ENCODE measurements at regions not wholly inside any gene's neighbourhood (a gene's known extent, or its start where the extent isn't known, plus 50 kb on each side); places are given as distances from the start of the nearest gene placed in this dataset.
A peak's percentile ranks its signal among the peaks of the same experiment; 100 is the strongest.
"Not testable (repeated sequence)": the region's sequence is repeated elsewhere in the genome, so short reads cannot be mapped to it uniquely, and the experiment has no call there.

GRCh38 chr5:118371973-118372831 is 616.1 kb downstream of the DTWD2 start:
- no peak for DNase-seq (ENCODE audit: low spot score)

- no peak for DNase-seq (ENCODE audit: low spot score)
Measured at GRCh38 chr5:118366429-118366828, 621.9 kb downstream of the DTWD2 start.

DNA sequence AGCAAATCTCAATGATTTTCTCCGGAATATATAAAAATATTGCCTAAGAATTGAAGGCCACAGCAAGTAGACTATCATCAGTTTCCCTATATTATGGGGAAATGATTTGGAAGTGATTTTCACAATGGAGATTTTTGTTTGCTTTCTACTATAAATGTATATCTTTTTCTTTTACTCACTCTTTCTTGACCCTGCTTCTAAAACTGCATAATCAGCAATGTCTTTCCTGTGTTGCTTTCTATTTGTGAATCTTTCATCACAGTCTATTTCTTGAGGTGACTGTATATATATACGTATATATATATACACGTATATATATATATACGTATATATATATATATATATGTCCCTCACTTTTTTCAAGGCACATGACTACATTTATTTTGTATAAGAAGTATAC is 622.6 kb downstream of the DTWD2 start:
- no peak for DNase-seq (ENCODE audit: low spot score)

GRCh38 chr5:118354797-118355196 is 633.5 kb downstream of the DTWD2 start:
- no peak for DNase-seq (ENCODE audit: low spot score)

- DNase-seq (ENCODE audit: low spot score) = no peak
Measured at GRCh38 chr5:118353970-118354369, 634.4 kb downstream of the DTWD2 start.

DNA sequence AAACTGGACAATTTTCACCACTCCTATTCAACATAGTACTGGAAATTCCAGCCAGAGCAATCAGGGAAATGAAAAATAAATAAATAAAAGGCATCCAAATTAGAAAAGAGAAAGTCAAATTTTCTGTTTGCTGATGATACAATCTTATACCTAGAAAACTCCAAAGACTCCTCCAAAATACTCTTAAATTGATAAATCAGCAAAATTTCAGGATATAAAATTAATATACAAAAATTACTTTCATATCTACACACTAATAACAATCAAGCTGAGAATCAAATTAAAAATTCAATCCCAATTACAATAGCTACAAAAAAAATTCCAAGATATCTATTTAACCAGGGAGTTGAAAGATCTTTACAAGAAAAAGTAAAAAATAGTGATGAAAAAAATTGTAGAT is 651.9 kb downstream of the DTWD2 start:
- no peak for DNase-seq (ENCODE audit: low spot score)

- DNase-seq (ENCODE audit: low spot score) = no peak
Measured at GRCh38 chr5:118327389-118327788, 661.0 kb downstream of the DTWD2 start.

DNA sequence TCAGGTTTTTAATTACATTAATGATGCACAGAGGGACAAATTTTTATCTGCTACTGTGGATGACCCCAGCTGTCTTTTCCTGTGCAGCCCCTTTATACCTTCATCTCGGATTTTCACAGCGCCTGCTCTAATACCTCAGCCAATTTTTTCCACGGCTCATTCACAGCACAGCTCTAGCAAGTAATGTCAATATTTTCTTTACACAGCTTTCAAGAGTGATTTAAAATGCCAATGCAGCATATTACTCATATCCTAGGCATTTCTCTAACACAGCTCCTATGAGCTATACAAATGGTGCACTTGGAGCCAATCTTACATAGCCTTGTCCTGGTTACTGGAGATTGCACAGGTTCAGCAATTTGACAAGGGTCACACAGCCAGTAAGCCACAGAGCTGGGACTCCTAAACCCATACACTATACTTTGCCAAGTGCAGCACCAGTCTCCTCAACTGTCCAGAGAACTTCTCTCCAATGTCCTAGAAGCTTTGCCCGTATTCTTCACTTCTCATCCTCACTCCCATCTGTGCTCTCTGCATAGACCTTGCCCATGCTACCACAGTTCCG is 661.8 kb downstream of the DTWD2 start:
- DNase-seq (ENCODE audit: low spot score) = no peak

GRCh38 chr5:118325931-118326330 is 662.4 kb downstream of the DTWD2 start:
- DNase-seq (ENCODE audit: low spot score) = no peak

GRCh38 chr5:118323723-118324122 is 664.6 kb downstream of the DTWD2 start:
- not testable (repeated sequence) for DNase-seq (ENCODE audit: low spot score)

GRCh38 chr5:118321081-118321480 is 667.3 kb downstream of the DTWD2 start:
- DNase-seq (ENCODE audit: low spot score) = no peak

- DNase-seq (ENCODE audit: low spot score) = no peak
Measured at GRCh38 chr5:118320121-118320520, 668.2 kb downstream of the DTWD2 start.

DNA sequence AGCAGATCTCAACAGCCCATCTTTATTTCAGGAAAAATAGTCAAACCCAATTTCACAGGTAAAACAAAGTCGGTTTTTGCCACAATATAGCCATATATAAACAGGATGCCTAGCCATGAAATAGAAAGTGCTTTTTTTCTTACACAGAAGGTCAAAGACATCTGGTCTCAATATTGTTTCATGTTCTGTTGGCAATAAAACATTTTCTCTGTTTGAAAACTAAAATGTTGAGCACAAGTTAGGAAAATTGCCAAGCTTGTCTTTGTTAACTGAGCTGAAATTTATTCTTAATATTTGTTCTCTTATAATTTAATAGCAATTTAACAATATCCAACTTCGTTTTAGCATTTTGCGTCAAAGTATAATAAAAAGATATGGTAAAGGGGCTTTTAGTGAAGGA is 673.4 kb downstream of the DTWD2 start:
- DNase-seq (ENCODE audit: low spot score) = peak; percentile 3

- DNase-seq (ENCODE audit: low spot score) = no peak
Measured at GRCh38 chr5:118311103-118311819, 677.1 kb downstream of the DTWD2 start.

GRCh38 chr5:118310401-118310800 is 677.9 kb downstream of the DTWD2 start:
- DNase-seq (ENCODE audit: low spot score) = no peak

DNA sequence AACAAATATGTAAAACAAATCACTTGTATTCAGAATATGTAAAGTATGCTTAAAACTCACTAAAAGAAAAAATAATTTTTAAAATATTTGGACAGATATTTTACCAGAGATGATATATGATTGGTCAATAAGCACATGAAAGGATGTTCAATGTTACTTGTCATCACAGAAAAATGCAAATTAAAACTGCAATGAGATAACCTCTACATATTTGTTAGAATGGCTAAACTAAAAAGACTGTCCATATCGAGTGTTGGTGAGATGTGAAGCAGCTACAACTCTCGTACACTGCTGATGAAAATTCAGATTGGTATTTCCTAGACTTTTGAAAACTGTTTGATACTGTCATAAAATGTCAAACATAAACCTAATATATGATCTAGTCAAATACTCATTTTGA is 685.1 kb downstream of the DTWD2 start:
- DNase-seq (ENCODE audit: low spot score) = no peak

DNA sequence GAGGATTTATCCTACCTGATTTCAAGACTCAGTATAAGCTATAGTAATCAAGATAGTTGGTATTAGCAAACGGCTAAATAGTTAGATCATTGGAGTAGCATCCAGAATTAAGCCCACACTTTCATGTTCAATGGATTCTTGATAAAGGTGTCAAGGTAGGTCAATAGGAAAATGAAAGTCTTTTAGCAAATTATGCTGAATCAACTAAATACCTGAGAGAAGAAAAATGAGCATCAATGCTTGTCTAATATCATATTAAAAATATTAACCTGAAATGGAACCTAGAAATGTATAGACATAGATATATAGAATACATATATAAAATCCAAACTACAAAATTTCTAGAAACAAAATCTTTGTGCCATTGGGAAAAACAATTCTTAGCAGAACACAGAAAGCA is 685.6 kb downstream of the DTWD2 start:
- no peak for DNase-seq (ENCODE audit: low spot score)

GRCh38 chr5:118301696-118302095 is 686.7 kb downstream of the DTWD2 start:
- no peak for DNase-seq (ENCODE audit: low spot score)

DNA sequence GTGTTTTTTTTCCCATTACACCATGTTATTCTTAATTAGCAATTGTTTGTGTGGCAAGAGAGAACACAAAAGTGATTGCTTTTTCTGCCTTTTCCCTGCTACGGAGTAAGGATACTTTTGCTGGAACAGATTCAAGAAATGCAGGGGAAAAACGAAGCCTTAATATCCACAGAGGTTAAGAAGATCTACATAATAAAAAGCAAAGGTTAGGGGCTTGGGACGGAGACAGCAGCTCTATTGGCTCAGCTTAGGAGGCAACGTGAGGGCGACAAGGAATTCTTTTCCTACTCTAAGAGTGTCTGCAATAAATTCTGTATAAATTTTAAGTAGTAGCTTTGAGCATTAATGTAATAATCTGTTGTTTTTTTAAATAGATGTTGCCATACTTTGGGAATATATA is 693.3 kb downstream of the DTWD2 start:
- no peak for DNase-seq (ENCODE audit: low spot score)

DNA sequence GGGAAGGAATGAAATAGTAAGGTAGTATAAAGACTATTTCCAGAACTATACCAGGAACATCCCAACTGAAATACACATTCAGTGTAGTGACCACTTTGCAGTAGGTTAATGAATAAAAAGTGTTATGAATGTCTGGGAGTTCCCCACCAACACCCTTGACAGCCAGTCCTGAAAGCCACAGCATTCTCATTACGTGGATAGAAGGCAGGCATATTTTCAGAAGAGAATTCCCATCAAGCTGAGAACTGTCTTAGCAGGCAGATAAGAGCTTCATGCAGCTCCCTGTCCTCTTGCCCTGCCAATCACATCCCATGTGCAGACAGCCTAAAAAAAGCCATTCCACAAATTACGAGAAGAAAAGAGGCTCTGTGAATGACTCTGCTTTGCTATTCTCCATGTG is 695.0 kb downstream of the DTWD2 start:
- no peak for DNase-seq (ENCODE audit: low spot score)

- DNase-seq (ENCODE audit: low spot score) = no peak
Measured at GRCh38 chr5:118290204-118290603, 698.1 kb downstream of the DTWD2 start.

DNA sequence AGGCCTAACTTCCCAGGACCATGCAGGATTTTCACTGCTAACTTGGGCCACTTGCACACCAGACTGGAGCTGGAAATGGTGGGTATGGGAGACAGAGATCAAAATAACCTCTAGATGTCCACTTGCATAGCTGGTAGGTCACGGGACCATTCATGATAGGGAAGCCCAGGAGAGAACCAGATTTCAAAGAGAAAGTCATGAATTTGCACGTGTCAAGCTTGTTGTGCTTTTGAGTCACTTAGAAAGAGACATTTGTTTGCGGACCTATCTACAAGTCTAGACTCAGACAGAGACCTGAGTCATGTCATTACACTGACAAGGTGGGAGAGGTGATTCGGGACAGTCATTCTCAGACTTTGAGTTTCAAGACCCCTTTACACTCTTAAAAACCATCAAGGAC is 704.1 kb downstream of the DTWD2 start:
- DNase-seq (ENCODE audit: low spot score) = not testable (repeated sequence)

- DNase-seq (ENCODE audit: low spot score) = not testable (repeated sequence)
Measured at GRCh38 chr5:118282480-118283038, 705.8 kb downstream of the DTWD2 start.

Data from AG08395 (cell line).